Osteocyte (in vitro differentiated cells): ENCODE measurements at regions not wholly inside any gene's neighbourhood (a gene's known extent, or its start where the extent isn't known, plus 50 kb on each side); places are given as distances from the start of the nearest gene placed in this dataset.

Source experiments
- DNase-seq: peaks from one replicate; pipeline ENCODE4 v3.0.0; 2021; ENCODE audit warnings: mixed read lengths; ENCODE audit not compliant: unreplicated experiment; ENCODE audit errors: extremely low spot score
- H3K27ac Mint-ChIP-seq: one replicate; pipeline ENCODE4 v1.8.0; 2021; ENCODE audit warnings: mild to moderate bottlenecking, mixed read lengths; ENCODE audit not compliant: unreplicated experiment
- H3K27me3 Mint-ChIP-seq: one replicate; pipeline ENCODE4 v1.8.0; 2021; ENCODE audit warnings: mixed read lengths; ENCODE audit not compliant: unreplicated experiment
- H3K36me3 Mint-ChIP-seq: one replicate; pipeline ENCODE4 v1.8.0; 2021; ENCODE audit warnings: mixed read lengths; ENCODE audit not compliant: unreplicated experiment
- H3K4me1 Mint-ChIP-seq: one replicate; pipeline ENCODE4 v1.8.0; 2021; ENCODE audit warnings: mixed read lengths; ENCODE audit not compliant: unreplicated experiment
- H3K4me3 Mint-ChIP-seq: one replicate; pipeline ENCODE4 v1.8.0; 2021; ENCODE audit warnings: mild to moderate bottlenecking, moderate library complexity, mixed read lengths; ENCODE audit not compliant: unreplicated experiment
- H3K9me3 Mint-ChIP-seq: one replicate; pipeline ENCODE4 v1.8.0; 2021; ENCODE audit warnings: mixed read lengths; ENCODE audit not compliant: unreplicated experiment
- TF ChIP-seq, protein P1 (sequence below): fragments of 200-600 bp; sonication (generic); IDR thresholded peaks from 2 replicates; pipeline ENCODE4 v1.5.0; 2021; ENCODE audit warnings: antibody characterized with exemption, mild to moderate bottlenecking, moderate library complexity

- TF ChIP-seq, protein P1, sequence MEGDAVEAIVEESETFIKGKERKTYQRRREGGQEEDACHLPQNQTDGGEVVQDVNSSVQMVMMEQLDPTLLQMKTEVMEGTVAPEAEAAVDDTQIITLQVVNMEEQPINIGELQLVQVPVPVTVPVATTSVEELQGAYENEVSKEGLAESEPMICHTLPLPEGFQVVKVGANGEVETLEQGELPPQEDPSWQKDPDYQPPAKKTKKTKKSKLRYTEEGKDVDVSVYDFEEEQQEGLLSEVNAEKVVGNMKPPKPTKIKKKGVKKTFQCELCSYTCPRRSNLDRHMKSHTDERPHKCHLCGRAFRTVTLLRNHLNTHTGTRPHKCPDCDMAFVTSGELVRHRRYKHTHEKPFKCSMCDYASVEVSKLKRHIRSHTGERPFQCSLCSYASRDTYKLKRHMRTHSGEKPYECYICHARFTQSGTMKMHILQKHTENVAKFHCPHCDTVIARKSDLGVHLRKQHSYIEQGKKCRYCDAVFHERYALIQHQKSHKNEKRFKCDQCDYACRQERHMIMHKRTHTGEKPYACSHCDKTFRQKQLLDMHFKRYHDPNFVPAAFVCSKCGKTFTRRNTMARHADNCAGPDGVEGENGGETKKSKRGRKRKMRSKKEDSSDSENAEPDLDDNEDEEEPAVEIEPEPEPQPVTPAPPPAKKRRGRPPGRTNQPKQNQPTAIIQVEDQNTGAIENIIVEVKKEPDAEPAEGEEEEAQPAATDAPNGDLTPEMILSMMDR: no peak
- no peak overlapping the region for H3K4me3 Mint-ChIP-seq
- no peaks in the 10 kb centered on the region for H3K36me3 Mint-ChIP-seq
- peaks cover 28% of the 10 kb centered on the region for H3K27me3 Mint-ChIP-seq
- no peaks in the 10 kb centered on the region for H3K9me3 Mint-ChIP-seq
- peaks cover 5% of the 10 kb centered on the region for H3K4me1 Mint-ChIP-seq
- H3K27ac Mint-ChIP-seq: no peak overlapping the region
- DNase-seq: no peak
Observed at GRCh38 chr18:57991552-57991951, 52.5 kb upstream of the NEDD4L start.

- TF ChIP-seq, protein P1: no peak
- Mint-ChIP-seq H3K36me3 (no peaks in the 10 kb centered on the region), H3K27me3 (peaks cover 46% of the 10 kb centered on the region), H3K4me3 (no peak overlapping the region), H3K9me3 (no peaks in the 10 kb centered on the region), H3K4me1 (no peaks in the 10 kb centered on the region), H3K27ac (no peak overlapping the region)
- DNase-seq: no peak
Observed at GRCh38 chr18:57989536-57989935, 54.5 kb upstream of the NEDD4L start.

DNA sequence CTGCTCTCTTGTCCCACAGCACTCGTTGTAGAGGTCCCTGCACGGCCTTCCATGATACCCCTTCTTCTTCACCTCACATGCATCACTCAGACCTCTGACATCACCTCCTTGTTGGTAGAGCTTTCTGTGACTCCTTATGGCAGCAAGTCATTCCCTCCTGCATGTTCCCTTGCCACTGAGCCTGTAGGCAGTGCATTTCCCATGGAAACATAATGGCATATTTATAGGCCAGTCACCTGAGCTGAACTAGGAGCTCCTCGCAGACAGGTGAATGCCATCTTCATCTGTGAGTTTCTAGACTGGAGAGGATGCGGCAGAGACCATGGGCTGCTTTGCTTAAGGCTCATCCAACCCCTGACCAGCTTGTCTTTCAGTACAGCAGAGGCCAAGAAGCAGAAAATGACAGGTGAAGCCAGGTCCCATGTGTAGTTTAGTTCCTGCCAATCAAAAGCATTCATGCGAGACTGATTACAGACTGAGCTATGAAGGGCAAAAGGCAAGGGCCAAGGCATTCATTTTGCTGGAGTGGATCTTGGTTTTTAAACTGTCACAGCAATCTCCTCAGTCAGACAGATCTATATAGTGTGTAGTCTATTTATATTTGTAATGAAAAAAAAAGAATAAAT, 59.4 kb upstream of the NEDD4L start:
- Mint-ChIP-seq H3K27ac (no peak overlapping the region), H3K4me1 (no peaks in the 10 kb centered on the region), H3K36me3 (no peaks in the 10 kb centered on the region), H3K27me3 (peaks cover 66% of the 10 kb centered on the region), H3K9me3 (no peaks in the 10 kb centered on the region), H3K4me3 (no peak overlapping the region)
- DNase-seq: no peak
- TF ChIP-seq, protein P1: no peak

- Mint-ChIP-seq H3K9me3 (no peaks in the 10 kb centered on the region), H3K27ac (no peak overlapping the region), H3K36me3 (no peaks in the 10 kb centered on the region), H3K4me3 (no peak overlapping the region), H3K4me1 (no peaks in the 10 kb centered on the region), H3K27me3 (peaks cover 60% of the 10 kb centered on the region)
- DNase-seq: no peak
- TF ChIP-seq, protein P1: no peak
Observed at GRCh38 chr18:57983965-57984364, 60.1 kb upstream of the NEDD4L start.

GRCh38 chr18:57983472-57983871, 60.6 kb upstream of the NEDD4L start:
- H3K27me3 Mint-ChIP-seq: peaks cover 60% of the 10 kb centered on the region
- no peak for DNase-seq
- no peaks in the 10 kb centered on the region for H3K36me3 Mint-ChIP-seq
- no peak overlapping the region for H3K4me3 Mint-ChIP-seq
- TF ChIP-seq, protein P1: no peak
- H3K9me3 Mint-ChIP-seq: no peaks in the 10 kb centered on the region
- H3K4me1 Mint-ChIP-seq: no peaks in the 10 kb centered on the region
- no peak overlapping the region for H3K27ac Mint-ChIP-seq
